ENCODE measurements at regions not wholly inside any gene's neighbourhood (a gene's known extent, or its start where the extent isn't known, plus 50 kb on each side); places are given as distances from the start of the nearest gene placed in this dataset.

GRCh38 chr12:90090929-90091651 lies 382.5 kb upstream of the ATP2B1 start:
- no peaks in the 10 kb centered on the region for H3K4me1 ChIP-seq
- H3K36me3 ChIP-seq: no peaks in the 10 kb centered on the region
- intact Hi-C loops (cut with DNase I): no loop called here
- H3K27ac ChIP-seq: no peak overlapping the region
- H3K27me3 ChIP-seq (ENCODE audit: low read depth): no peaks in the 10 kb centered on the region
- TF ChIP-seq CTCF (IDR thresholded peaks at IDR 0.05): no peak
- peak; percentile 73 to 78 for ATAC-seq
- no peak overlapping the region for H3K4me3 ChIP-seq
- no peaks in the 10 kb centered on the region for H3K9me3 ChIP-seq
- no peak for DNase-seq

GRCh38 chr12:90086281-90086680 lies 377.6 kb upstream of the ATP2B1 start:
- ATAC-seq: no peak

GRCh38 chr12:90085494-90086274 lies 377.0 kb upstream of the ATP2B1 start:
- Histone ChIP-seq H3K36me3 (no peaks in the 10 kb centered on the region), H3K9me3 (no peaks in the 10 kb centered on the region), H3K4me3 (no peak overlapping the region), H3K27ac (no peak overlapping the region), H3K4me1 (no peaks in the 10 kb centered on the region), H3K27me3 (ENCODE audit: low read depth) (no peaks in the 10 kb centered on the region)
- intact Hi-C loops (cut with DNase I): no loop called here
- no peak for TF ChIP-seq CTCF (IDR thresholded peaks at IDR 0.05)
- no peak for DNase-seq
- ATAC-seq: no peak

More at GRCh38 chr12:90086281-90086680, 377.6 kb upstream of the ATP2B1 start:
- no peak overlapping the region for H3K4me3 ChIP-seq
- H3K36me3 ChIP-seq: no peaks in the 10 kb centered on the region
- no peak for TF ChIP-seq CTCF (IDR thresholded peaks at IDR 0.05)
- H3K27me3 ChIP-seq (ENCODE audit: low read depth): no peaks in the 10 kb centered on the region
- no peaks in the 10 kb centered on the region for H3K4me1 ChIP-seq
- no peaks in the 10 kb centered on the region for H3K9me3 ChIP-seq
- intact Hi-C loops (cut with DNase I): no loop called here
- no peak for DNase-seq
- no peak overlapping the region for H3K27ac ChIP-seq

GRCh38 chr12:90084018-90084417 lies 375.4 kb upstream of the ATP2B1 start:
- H3K4me3 ChIP-seq: no peak overlapping the region
- H3K9me3 ChIP-seq: no peaks in the 10 kb centered on the region
- no peaks in the 10 kb centered on the region for H3K27me3 ChIP-seq (ENCODE audit: low read depth)
- H3K36me3 ChIP-seq: no peaks in the 10 kb centered on the region
- intact Hi-C loops (cut with DNase I): no loop called here
- no peak for TF ChIP-seq CTCF (IDR thresholded peaks at IDR 0.05)
- H3K4me1 ChIP-seq: no peaks in the 10 kb centered on the region
- DNase-seq (no peak), ATAC-seq (no peak)
- no peak overlapping the region for H3K27ac ChIP-seq

GRCh38 chr12:90080616-90081015 lies 372.0 kb upstream of the ATP2B1 start:
- H3K4me3 ChIP-seq: no peak overlapping the region
- intact Hi-C loops (cut with DNase I): no loop called here
- no peaks in the 10 kb centered on the region for H3K4me1 ChIP-seq
- TF ChIP-seq CTCF (IDR thresholded peaks at IDR 0.05): no peak
- H3K27ac ChIP-seq: no peak overlapping the region
- H3K27me3 ChIP-seq (ENCODE audit: low read depth): no peaks in the 10 kb centered on the region
- H3K36me3 ChIP-seq: no peaks in the 10 kb centered on the region
- H3K9me3 ChIP-seq: no peaks in the 10 kb centered on the region
- no peak for ATAC-seq
- no peak for DNase-seq
